ENCODE measurements at regions not wholly inside any gene's neighbourhood (a gene's known extent, or its start where the extent isn't known, plus 50 kb on each side); places are given as distances from the start of the nearest gene placed in this dataset.

DNA sequence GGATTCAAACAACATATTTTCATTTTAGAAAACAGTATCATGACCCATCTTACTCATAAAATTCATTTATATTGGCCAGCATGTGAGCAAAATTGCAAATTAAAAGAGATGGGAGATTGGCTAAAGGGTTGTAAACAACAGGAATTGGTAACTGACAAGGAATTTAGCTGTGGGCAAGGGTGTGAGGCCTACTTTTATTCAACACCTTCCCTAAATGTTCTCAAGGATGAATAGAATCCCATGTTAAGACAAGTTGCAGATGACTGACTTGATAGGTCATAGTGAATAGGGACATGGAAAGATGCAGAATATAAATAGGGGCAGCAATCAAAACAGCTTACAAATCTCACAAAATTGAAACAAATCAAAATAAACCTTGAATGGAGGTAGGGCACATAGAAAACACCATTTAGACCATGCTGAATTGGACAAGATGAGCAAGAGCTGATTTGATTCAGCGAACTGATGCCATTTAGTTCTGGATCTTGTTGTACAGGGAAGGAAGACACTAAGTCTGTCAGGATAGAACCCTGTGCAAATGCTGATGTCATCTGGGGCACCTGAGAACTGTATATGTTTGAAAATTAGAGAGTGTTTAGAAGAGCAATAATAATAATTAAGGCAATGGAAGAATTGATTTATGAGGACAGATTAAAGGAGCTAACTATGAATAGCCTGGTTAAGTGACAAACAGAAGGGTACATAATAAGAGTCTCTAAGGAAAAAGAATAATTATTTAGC, 509.7 kb downstream of the ZEB2 start:
- Mint-ChIP-seq H3K4me1 (peaks cover 7% of the 10 kb centered on the region), H3K9me3 (ENCODE audit: insufficient read depth) (no peaks in the 10 kb centered on the region), H3K27ac (no peak overlapping the region), H3K4me3 (no peak overlapping the region), H3K27me3 (no peaks in the 10 kb centered on the region)
- Histone ChIP-seq H3K4me2 (replicated peaks; ENCODE audit: low read depth, low read length, poor library complexity, severe bottlenecking) (no peak overlapping the region), H3K36me3 (replicated peaks in 1 of 2; ENCODE audit: control extremely low read depth in 1 of 2, control insufficient read depth in 1 of 2, extremely low read depth in 1 of 2, insufficient read depth in 2 of 2, low read length in 1 of 2) (no peaks in the 10 kb centered on the region), H2AFZ (ENCODE audit: insufficient read depth, low read depth, low read length, poor library complexity, severe bottlenecking) (no peak overlapping the region), H3K9me3 (ENCODE audit: control extremely low read depth in 1 of 3, control insufficient read depth in 2 of 3, insufficient read depth in 1 of 3, low read length in 2 of 3) (no peaks in the 10 kb centered on the region), H3K79me2 (ENCODE audit: control insufficient read depth, insufficient read depth, low read length) (no peaks in the 10 kb centered on the region), H3K27me3 (replicated peaks in 1 of 4; ENCODE audit: control extremely low read depth in 1 of 4, control insufficient read depth in 3 of 4, insufficient read depth in 4 of 4, low read length in 3 of 4) (no peaks in the 10 kb centered on the region), H3K27ac (ENCODE audit: low read length in 2 of 2) (no peak overlapping the region), H4K20me1 (ENCODE audit: control insufficient read depth, insufficient read depth, low read length, poor library complexity, severe bottlenecking) (no peaks in the 10 kb centered on the region), H3K4me3 (ENCODE audit: control extremely low read depth in 1 of 5, extremely low read depth in 1 of 5, insufficient read depth in 1 of 5, low read depth in 2 of 5, low read length in 4 of 5) (no peak overlapping the region), H3K4me1 (ENCODE audit: control insufficient read depth in 2 of 2, insufficient read depth in 2 of 2, low read length in 2 of 2) (no peaks in the 10 kb centered on the region), H3K9ac (ENCODE audit: low read length) (no peak overlapping the region)
- no peak for DNase-seq
- ATAC-seq (ENCODE audit: low read depth), result no peak
- ChIA-PET POLR2A (no interaction called here), CTCF (interaction anchor here (1.1 kb wide), 1 partner anchor 8 kb away, joined by 3 read pairs; no protein-coding TSS in a partner anchor)
- intact Hi-C loops (cut with micrococcal nuclease), result no loop called here
- WGBS (ENCODE audit: insufficient coverage), result 100% methylated on average over 1 of the region's 1 CpG
- no peak for TF ChIP-seq EZH2 (IDR thresholded peaks at IDR 0.05; ENCODE audit: borderline replicate concordance, insufficient read depth, low read depth, low read length, poor library complexity, severe bottlenecking)
- TF ChIP-seq, protein P1, sequence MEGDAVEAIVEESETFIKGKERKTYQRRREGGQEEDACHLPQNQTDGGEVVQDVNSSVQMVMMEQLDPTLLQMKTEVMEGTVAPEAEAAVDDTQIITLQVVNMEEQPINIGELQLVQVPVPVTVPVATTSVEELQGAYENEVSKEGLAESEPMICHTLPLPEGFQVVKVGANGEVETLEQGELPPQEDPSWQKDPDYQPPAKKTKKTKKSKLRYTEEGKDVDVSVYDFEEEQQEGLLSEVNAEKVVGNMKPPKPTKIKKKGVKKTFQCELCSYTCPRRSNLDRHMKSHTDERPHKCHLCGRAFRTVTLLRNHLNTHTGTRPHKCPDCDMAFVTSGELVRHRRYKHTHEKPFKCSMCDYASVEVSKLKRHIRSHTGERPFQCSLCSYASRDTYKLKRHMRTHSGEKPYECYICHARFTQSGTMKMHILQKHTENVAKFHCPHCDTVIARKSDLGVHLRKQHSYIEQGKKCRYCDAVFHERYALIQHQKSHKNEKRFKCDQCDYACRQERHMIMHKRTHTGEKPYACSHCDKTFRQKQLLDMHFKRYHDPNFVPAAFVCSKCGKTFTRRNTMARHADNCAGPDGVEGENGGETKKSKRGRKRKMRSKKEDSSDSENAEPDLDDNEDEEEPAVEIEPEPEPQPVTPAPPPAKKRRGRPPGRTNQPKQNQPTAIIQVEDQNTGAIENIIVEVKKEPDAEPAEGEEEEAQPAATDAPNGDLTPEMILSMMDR (IDR thresholded peaks at IDR 0.05), result no peak

DNA sequence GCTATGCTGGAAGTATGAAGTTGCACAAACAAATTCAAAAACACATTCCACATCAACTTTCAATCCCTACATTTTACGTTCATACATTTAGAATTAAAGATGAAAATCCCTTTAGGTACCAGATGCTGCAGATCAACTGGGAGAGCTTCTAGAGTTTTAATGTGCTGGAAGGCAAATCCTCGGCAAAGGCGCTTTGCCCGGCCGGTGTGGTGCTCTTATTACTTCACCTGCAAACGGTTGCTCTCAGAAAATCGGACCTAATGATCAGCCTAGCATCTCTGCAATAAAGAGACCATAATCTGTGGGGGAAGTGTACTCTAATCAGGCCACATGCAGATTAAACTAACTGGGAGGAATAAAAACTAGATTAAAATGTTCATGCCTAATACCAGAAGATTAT, 513.8 kb downstream of the ZEB2 start:
- no peak overlapping the region for H3K4me2 ChIP-seq (replicated peaks; ENCODE audit: low read depth, low read length, poor library complexity, severe bottlenecking)
- Mint-ChIP-seq H3K9me3 (ENCODE audit: insufficient read depth) (no peaks in the 10 kb centered on the region), H3K27ac (no peak overlapping the region), H3K27me3 (no peaks in the 10 kb centered on the region), H3K4me3 (no peak overlapping the region), H3K4me1 (no peaks in the 10 kb centered on the region)
- ATAC-seq (ENCODE audit: low read depth) (no peak), DNase-seq (no peak)
- intact Hi-C loops (cut with micrococcal nuclease), result no loop called here
- no peaks in the 10 kb centered on the region for H3K4me1 ChIP-seq (ENCODE audit: control insufficient read depth in 2 of 2, insufficient read depth in 2 of 2, low read length in 2 of 2)
- POLR2A ChIA-PET, result no interaction called here
- no peak for TF ChIP-seq EZH2 (IDR thresholded peaks at IDR 0.05; ENCODE audit: borderline replicate concordance, insufficient read depth, low read depth, low read length, poor library complexity, severe bottlenecking)
- TF ChIP-seq, protein P1 (IDR thresholded peaks at IDR 0.05), result no peak
- peaks cover 0 to 1% of the 10 kb centered on the region in 2 experiments for H3K36me3 ChIP-seq (replicated peaks in 1 of 2; ENCODE audit: control extremely low read depth in 1 of 2, control insufficient read depth in 1 of 2, extremely low read depth in 1 of 2, insufficient read depth in 2 of 2, low read length in 1 of 2)
- CTCF ChIA-PET, result no interaction called here
- H3K4me3 ChIP-seq (ENCODE audit: control extremely low read depth in 1 of 5, extremely low read depth in 1 of 5, insufficient read depth in 1 of 5, low read depth in 2 of 5, low read length in 4 of 5), result no peak overlapping the region
- H2AFZ ChIP-seq (ENCODE audit: insufficient read depth, low read depth, low read length, poor library complexity, severe bottlenecking), result no peak overlapping the region
- no peak overlapping the region for H3K9ac ChIP-seq (ENCODE audit: low read length)
- H3K9me3 ChIP-seq (ENCODE audit: control extremely low read depth in 1 of 3, control insufficient read depth in 2 of 3, insufficient read depth in 1 of 3, low read length in 2 of 3), result no peaks in the 10 kb centered on the region
- H4K20me1 ChIP-seq (ENCODE audit: control insufficient read depth, insufficient read depth, low read length, poor library complexity, severe bottlenecking), result no peaks in the 10 kb centered on the region
- no CpG with 5 or more reads among the region's 7 CpGs for WGBS (ENCODE audit: insufficient coverage)
- H3K79me2 ChIP-seq (ENCODE audit: control insufficient read depth, insufficient read depth, low read length), result no peaks in the 10 kb centered on the region
- H3K27ac ChIP-seq (ENCODE audit: low read length in 2 of 2), result no peak overlapping the region
- no peaks in the 10 kb centered on the region for H3K27me3 ChIP-seq (replicated peaks in 1 of 4; ENCODE audit: control extremely low read depth in 1 of 4, control insufficient read depth in 3 of 4, insufficient read depth in 4 of 4, low read length in 3 of 4)
